ENCODE measurements at regions not wholly inside any gene's neighbourhood (a gene's known extent, or its start where the extent isn't known, plus 50 kb on each side); places are given as distances from the start of the nearest gene placed in this dataset.

DNA sequence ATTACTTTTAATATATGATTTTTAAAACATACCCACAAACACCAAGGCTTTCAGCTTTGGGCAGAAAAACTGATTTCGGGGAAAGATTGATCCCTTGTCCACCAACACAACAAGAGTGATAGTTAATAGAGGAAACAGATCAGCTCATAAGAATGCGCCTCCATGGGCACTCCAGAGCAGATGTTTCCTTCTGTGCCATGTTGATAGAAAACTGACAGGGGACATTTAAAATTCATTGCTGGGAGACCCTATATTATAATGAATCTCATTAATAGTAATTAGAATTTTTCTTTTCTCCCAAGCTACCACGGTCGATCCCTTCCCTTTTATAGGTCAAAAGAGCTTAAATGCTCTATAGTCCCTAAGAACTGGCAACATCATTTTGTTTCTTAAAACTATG, 431.2 kb downstream of the IRS2 start:
- Histone ChIP-seq H3K79me2 (ENCODE audit: insufficient read depth, low read length) (no peaks in the 10 kb centered on the region), H3K36me3 (ENCODE audit: control insufficient read depth in 1 of 2, insufficient read depth in 2 of 2, low read length in 2 of 2) (no peaks in the 10 kb centered on the region), H4K20me1 (ENCODE audit: insufficient read depth) (no peaks in the 10 kb centered on the region), H3K27me3 (ENCODE audit: insufficient read depth, low read length) (no peaks in the 10 kb centered on the region), H3K9ac (ENCODE audit: low read length) (no peak overlapping the region), H3K4me2 (ENCODE audit: low read length) (no peak overlapping the region), H3K4me3 (replicated peaks in 1 of 2; ENCODE audit: low read depth in 1 of 2, low read length in 2 of 2) (no peak overlapping the region), H3K27ac (ENCODE audit: low read depth, low read length) (no peak overlapping the region), H3K9me3 (ENCODE audit: control insufficient read depth in 1 of 2, insufficient read depth in 1 of 2, low read depth in 1 of 2, low read length in 2 of 2) (no peaks in the 10 kb centered on the region), H2AFZ (ENCODE audit: low read depth, low read length, poor library complexity, severe bottlenecking) (no peak overlapping the region), H3K4me1 (ENCODE audit: control insufficient read depth in 1 of 2, insufficient read depth in 2 of 2, low read length in 2 of 2) (no peaks in the 10 kb centered on the region), H3K9me2 (ENCODE audit: insufficient read depth) (no peaks in the 10 kb centered on the region)
- intact Hi-C loops (cut with micrococcal nuclease) = no loop called here
- BruUV-seq (replicated peaks) = no TSS peak
- ChIA-PET CTCF (no interaction called here), RAD21 (ENCODE audit: low non-redundant PET in 1 of 2, low total read pairs in 2 of 2, uncharacterized antibody in 2 of 2, unreplicated experiment in 2 of 2) (no interaction called here), POLR2A (no interaction called here)
- ATAC-seq (no peak), DNase-seq (ENCODE audit: low read depth, low spot score) (no peak)
- no peak for TF ChIP-seq ELF1 (IDR thresholded peaks at IDR 0.05; ENCODE audit: borderline replicate concordance, low read depth)
- TF ChIP-seq RAD21 (IDR thresholded peaks at IDR 0.05; ENCODE audit: low read depth) = no peak
- no peak for TF ChIP-seq SP1 (IDR thresholded peaks at IDR 0.05; ENCODE audit: low read depth)
- TF ChIP-seq TCF7L2 (IDR thresholded peaks at IDR 0.05; ENCODE audit: borderline replicate concordance, extremely low read depth, insufficient read depth, insufficient read length) = no peak
- no peak for TF ChIP-seq FOSL1 (IDR thresholded peaks at IDR 0.05; ENCODE audit: low read depth)
- TF ChIP-seq REST (IDR thresholded peaks at IDR 0.05; ENCODE audit: low read depth) = no peak
- TF ChIP-seq CEBPB (IDR thresholded peaks at IDR 0.05; ENCODE audit: low read depth) = no peak
- TF ChIP-seq ZNF274 (IDR thresholded peaks at IDR 0.05; ENCODE audit: low read depth, low read length) = no peak
- TF ChIP-seq ATF3 (IDR thresholded peaks at IDR 0.05) = no peak
- TF ChIP-seq SRF (IDR thresholded peaks at IDR 0.05; ENCODE audit: low read depth) = no peak
- no peak for TF ChIP-seq POLR2AphosphoS5 (IDR thresholded peaks at IDR 0.05; ENCODE audit: low read depth, low read length)

Data from HCT116 (cell line).